CD4-positive, alpha-beta T cell treated with Interleukin-17A for 1 hour (primary cell): ENCODE measurements at regions not wholly inside any gene's neighbourhood (a gene's known extent, or its start where the extent isn't known, plus 50 kb on each side); places are given as distances from the start of the nearest gene placed in this dataset.

ENCODE experiments used
- DNase-seq: peaks from one replicate; pipeline ENCODE4 v3.0.0-alpha.2; 2020

DNA sequence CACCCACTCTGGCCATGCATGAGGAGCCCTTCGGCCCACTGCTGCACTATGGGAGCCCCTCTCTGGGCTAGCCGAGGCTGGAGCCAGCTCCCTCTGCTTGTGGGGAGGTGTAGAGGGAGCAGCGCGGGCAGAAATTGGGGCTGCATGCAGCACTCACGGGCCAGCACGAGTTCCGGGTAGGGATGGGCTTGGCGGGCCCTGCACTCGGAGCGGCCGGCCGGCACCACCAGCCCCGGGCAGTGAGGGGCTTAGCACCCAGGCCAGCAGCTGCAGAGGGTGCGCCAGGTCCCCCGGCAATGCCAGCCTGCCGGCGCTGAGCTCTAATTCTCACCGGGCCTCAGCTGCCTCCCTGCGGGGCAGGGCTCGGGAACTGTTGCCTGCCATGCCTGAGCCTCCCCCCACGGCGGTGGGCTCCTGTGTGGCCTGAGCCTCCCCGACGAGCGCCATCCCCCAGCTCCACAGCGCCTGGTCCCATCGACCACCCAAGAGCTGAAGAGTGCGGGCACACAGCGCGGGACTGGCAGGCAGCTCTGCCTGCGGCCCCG is 209.0 kb downstream of the LTN1 start:
- DNase-seq, result no peak

DNA sequence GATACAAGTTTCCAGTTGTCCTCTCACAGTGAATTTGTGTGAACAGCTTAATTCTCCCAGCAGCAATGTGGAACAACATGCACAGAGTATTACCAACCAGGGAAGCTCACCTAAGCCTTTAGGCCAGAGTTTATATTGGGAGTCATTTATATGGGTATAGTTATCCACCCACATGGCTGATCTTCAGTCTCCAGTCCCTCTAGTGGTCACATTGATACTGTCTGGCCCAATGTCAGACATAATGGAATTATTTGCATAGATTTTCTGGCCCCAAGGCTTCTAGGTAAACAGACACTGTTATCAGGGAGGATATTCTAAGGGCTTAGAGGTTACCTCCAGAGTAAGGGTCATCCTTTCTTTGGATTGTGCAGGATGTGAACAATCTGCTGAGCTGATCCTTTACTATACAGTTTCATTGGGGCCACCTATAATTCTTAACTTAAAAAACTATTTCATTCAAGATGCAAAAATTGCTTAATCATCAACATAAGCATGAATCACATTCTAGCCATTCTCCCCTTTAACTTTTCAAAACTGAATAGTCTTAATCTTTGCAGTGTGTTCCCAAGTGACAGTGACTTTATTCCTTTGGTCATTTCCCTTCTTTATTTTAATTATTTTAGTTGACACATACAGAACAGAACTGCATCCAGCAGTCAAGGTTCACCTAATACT is 210.9 kb downstream of the LTN1 start:
- DNase-seq, result peak; percentile 5

DNA sequence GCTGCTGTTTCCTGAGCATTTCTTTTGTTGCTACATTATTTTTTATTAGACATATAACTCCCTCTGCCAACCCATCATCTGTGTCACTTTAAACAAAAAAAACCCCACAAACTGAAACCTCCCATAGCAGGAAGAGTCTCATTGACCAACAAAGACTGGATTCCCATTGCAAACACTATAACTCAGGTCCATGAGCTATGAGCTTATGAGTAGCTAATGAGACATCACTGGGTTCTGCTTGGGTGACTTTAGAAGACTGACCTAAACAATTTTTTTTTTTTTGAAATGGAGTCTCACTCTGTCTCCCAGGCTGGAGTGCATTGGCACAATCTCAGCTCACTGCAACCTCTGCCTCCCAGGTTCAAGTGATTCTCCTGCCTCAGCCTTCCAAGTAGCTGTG is 212.8 kb downstream of the LTN1 start:
- DNase-seq, result no peak

DNA sequence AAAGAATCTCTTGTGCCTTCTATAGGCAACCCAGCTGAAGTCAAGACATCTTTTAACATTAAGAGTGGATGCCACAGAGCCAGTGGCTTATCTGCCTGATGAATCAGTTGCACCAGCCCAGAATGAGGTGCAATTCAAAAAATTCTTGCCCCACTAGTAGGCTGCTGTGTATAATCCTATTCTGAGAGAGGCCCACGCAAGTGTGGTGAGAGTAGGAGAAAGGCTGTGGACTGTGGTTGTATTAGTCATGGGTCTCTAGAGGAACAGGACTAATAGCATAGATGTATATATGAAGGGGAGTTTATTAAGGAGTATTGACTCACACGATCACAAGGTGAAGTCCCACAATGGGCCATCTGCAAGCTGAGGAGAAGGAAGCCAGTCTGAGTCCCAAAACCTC is 216.4 kb downstream of the LTN1 start:
- no peak for DNase-seq

DNA sequence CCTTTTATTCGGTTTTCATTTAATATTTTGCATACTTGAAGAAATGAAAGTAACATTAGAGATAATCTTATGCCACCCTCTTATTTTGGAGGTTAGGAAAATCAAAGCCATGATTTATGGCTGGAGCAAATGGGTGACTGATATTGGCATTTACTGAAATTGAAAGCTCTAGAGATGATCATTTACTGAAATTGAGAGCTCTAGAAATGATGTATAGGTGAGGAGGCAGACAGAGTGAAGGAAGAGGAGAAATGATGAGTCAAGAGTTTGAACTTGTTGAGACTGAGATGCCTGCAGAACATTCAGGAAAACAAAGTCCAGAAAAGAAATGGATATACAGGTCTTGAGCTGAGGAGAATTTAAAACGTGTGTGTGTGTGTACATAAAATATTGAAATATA is 217.6 kb downstream of the LTN1 start:
- DNase-seq, result no peak

DNA sequence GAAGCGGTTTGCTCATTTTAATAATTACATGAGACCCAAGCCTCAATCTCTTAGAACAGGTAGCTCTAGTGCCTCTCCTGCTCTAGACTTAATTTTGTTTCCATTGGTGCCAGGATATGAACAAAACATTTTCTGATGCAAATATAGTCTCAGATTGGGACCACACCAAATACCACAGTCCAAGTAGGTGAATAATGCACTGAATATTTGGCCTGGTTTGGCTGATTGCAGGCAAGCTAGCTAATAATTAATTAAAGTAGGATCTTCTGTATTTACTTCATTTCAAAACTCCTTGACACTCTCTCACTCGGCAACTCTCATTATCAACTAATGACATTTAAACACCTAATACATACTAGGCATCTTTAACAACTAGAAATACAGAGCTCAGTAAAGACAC is 219.6 kb downstream of the LTN1 start:
- no peak for DNase-seq

DNA sequence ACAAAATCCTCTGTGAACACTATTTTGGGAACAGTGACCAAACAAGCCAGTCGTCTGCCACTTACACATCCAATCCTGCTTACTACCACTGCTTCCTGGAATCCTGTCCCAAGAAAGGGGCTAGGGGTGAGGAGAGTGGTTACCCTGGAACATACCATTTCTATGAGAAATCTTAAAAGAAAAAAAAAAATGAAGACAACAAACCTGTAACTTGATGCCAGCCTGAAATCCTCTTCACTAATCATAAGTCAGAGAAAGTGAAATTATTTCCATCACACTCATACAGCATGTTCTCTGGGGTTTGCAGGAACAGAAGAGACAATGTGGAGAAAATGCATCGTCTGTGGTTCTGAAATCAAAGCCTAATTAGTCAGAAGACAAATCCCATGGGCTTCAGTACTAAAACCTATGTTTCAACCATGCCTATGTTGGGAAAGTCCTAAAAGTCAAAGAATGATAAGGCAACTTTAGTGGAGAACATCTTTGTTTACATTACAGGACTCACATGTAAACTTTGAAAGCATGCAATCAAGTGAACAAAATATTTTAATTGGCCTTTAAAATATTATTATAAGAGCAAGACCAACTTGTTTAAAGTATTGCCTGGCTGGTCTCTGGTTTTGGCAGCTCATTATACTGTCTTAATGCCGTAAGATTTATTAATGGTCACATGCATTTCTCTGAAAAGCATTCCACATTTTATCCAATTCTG is 220.7 kb downstream of the LTN1 start:
- no peak for DNase-seq

DNA sequence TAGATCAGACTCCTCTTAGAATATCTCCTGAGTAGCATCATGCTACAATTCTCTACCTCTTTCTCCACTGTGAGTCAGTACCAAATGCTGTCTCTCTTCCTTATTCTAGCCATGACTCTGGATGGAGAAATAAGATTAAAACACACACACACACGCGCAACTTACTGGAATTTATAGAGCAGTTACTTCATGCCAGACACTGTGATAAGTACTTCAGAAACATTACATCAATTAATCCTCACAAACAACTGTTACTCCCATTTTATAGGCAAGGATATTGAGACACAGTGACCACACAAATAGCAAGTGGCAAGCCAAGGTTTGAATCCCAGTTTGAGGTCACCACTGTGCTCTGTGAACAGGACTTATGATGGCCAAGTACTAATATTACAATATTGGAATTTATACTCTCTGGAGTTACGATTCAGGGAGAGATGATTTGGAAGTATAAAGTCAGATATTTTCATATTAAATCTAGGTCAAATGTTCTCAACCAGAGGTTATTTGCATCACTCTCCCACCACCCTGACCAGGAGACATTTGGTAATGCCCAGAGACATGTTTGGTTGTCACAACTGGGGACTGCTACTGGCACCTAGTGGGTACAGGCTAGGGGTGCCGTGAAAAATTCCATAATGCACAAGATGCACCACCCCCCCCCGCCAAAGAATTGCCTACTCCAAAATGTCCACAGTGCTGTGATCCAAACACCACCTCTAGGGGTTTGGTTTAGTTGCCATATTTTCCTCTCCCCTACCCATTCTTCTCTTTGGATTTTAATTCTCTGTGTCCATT is 221.6 kb downstream of the LTN1 start:
- DNase-seq, result no peak

DNA sequence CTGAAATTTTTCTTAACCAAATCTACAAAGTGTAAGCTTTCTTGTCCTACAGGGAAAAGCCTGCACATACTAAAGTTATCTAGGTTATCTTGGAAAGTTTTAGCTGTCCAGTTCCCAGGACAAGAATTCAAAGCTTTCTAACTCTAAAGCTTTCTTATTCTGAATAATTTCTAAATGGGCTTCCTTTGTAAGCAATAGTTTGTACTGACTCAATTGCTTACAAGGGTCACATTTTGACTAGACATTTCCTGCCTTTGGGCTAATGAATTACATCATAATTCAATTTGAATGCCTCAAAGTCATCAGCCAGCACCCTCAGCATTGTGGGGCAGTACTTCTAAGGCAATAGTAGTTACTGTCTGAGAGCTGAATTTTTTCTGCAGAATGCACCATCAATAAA is 223.0 kb downstream of the LTN1 start:
- no peak for DNase-seq

DNA sequence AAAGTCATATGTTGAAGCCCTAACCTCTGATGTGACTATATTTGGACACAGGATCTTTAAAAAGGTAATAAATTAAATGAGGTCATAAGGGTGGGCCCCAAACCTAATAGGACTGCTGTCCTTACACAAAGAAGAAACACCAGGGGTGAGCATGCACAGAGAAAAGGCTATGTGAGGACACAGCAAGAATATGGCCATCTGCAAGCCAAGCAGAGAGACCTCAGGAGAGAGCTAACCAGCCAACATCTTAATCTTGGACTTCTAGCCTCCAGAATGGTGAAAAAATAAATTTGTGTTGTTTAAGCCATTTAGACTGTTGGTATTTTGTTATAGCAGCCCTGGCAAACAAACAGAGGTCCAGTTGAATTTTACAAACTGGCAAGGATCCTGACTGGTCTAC is 223.9 kb downstream of the LTN1 start:
- no peak for DNase-seq

DNA sequence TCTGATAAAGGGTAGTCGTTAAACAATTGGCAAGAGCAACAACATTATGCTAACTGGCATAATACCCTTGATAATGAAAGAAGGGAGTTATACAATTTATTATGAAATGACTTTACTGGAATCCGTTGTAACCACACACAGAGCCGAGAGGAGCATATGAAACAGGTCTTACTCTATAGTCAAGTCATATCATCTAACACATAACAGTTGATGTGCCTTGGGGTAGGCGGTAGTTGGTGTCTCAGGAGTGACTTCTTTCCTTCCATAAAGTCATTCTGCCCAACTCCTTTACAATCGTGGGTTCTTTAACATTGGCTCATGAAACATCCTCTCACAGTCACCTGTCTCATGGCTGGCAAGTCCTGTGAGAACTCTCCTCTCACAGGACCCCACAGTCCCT is 225.2 kb downstream of the LTN1 start:
- no peak for DNase-seq

DNA sequence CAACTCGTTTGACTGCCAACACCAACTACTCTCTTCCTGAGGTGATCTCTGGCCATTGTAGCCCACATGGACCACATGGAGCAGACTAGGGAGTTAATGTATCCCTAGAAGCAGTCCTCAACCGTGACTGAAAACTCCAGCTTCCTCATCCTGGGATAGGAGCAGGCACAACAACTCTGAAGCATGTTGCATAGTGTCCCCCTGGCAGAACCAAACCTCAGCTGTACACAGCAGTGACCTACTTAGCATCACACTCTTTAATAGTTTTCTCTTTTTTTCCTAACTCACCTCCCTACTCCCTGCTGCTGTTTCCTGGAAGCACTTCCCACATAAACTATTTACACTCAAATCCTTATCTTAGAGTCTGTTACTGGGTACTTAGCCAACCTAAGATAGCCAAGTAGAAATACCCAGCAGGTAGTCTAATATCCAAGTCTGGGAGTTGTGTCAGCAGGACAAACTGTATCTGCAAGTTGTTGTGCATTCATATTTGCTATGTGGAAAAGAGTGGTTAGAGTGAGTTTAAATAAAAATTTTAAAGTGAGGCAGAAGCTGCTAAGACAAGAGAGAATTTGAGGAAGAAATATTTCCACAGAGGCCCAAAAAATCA is 228.8 kb downstream of the LTN1 start:
- no peak for DNase-seq

DNA sequence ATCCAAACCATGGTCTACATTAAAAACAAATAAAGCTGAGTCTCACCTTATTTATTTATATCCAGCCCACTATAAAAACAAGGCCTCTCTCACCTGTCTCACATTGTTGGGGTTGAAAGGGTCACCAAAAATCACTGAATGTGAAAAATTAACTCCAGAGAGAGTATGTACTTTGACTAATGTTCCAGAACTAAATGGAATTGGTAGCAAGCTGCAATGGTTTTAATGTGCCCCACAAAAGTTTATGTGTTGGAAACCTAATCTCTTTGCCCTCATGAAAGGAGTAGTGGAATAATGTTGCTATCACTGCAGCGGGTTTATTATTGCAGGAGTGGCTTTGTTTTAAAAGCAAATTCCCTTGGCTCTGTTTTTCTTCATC is 230.3 kb downstream of the LTN1 start:
- DNase-seq, result no peak

DNA sequence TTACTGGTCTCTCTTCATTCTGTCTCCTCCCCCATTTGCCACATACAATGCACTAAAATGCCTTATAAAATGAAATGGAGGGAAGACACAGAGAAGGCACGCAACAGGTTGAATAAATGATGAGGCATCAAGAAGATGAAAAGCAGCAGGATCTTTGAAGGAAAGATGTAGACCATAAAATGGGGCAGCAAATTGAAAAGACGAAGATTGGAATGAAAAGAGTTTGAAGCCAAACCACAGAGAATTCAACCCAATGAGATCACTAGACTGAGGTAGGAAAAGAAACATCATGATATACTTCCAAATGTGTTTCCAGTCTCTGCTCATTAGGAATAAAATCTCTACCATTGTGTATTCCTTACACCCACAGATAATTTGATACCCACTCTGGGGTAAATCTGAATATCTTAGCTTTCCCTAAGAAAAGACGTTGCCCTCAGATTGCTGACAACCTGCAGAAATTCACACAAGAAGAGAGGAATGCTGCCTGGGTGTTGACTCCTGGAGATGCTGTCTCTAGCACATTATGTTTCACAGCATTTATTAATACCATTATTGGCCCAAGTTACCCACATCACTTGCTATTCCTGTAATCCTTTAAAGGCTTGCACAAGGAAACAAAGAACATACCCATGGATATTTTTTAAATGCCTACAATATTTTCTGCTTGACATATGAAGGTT is 230.9 kb downstream of the LTN1 start:
- DNase-seq, result no peak

DNA sequence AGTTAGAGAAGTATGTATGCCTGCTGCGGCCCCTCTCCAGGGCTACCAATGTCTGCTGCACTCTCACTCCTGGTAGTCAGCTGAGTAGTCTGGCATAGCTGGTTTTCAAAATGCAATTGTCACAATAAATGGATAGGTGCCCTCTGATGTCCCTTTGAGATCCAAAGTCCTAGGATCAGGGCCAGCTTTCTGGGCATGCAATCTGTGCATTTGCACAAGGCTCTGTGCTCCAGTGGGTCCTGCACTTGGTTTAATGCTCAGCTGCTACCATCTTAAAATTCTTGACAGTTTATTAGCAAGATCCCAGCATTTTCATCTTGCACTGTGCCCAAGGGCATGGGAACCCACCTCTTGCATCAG is 233.8 kb downstream of the LTN1 start:
- DNase-seq, result no peak

DNA sequence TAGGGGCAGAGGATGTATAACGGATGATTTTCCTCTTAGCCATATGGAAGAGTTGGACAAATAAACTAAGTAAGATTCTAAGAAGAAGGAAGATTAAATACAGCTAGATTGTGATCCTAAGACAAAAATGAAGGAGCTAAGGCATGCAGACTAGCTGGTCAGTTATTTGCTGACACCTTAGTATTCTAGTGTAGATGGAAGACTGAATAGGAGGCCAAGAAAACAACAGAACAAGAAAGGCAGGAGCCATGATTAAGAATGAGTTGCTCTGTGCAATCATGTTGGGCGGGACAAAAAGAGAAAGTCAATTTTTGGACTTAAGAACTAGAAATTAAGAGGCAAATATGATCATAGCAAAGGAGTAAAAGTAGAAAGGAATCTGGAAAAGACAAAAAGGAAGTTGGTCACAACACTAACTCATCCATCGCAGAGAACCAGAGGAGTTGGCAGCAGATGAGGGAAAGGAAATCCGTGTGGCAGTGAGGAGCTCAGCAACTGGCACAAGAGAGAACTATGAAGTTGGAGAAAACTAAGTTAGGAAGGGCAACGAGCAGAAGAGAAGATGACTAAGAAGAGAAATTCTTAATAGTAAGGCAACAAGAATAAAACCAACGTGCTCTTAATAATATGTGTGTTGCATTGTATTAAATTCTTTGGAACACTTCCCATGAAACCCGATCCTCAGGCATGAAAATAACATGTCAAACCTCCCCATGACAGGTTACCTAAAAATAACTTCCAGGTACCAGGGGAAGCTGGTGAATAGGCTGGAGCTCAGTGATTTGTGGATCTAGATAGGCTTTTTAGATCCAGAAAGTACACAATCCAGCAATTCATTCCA is 234.4 kb downstream of the LTN1 start:
- DNase-seq, result no peak

DNA sequence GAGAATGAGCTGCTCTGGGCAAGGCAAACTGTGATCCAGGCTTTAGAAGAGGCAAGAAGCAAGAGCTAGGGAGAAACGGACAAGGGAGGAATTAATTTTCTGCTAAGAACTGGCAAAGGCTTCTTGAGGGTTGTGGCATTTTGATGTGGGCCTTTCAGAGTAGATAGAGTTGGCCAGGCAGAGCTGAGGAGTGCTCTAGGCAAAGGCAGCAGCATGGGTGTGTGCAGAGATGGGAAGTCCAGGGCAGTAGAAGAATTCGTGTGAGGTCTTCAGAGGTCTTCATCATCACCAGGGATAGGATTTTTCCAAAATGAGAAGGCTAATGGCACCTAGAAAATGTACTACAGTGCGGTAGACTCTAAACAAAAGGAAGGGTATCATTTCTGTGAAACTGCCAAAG is 237.8 kb downstream of the LTN1 start:
- DNase-seq, result no peak

DNA sequence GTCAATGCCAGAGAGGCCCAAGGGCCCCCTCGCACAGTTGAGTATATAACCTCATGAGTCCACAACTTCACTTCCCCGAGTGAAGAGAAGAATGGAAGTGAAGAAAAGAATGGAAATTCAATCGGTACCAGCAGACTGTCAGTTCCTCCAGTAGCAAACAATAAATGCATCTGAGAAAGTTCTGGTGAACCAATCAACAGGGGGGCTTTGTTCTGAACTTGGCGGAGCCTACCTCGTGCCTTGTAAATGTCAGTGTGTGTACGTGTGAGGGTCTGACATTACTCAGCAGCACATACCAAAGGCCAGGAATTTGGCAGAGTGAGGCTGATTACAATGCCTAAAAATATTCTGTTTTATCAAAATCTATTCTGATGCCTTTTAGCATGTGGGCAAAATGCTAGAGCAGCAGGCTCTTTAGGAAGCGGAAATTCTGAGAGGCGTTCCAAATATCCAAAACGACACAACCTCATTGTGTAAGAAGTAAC is 238.5 kb downstream of the LTN1 start:
- no peak for DNase-seq

DNA sequence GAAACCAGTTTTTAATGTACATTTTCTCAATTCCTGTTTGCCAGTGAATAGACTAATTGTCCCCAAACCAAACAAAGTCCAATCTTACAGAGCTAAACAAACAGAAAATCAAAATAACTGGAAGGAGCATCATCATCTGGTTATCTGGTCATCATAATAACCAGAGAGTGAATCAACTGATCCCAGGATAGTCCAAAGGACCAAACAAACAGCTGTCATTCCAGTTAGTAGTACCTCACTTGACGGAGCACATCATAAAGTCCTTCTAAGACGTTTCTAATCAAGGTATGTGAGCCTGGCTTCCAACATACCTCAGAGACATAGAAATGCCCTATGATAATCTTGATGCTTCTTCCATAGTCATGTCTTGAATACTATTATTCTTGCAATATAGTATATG is 240.5 kb downstream of the LTN1 start:
- no peak for DNase-seq

DNA sequence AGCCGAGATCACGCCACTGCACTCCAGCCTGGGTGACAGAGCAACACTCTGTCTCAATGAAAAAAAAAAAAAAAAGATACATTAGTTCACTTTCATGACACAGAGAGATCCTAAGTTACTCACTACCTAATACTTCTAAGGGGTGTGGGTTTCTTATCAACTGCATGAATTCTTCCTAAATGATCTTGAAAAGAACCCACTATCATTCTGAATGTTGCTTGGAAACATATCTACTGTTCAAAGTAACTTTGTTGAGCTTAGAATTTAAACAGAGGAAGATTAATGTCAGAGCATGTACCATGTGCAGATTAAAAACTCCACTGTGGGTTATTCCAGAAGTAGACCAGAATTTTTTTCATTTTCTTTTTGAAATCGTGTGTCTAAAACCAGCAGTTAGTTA is 241.5 kb downstream of the LTN1 start:
- DNase-seq, result no peak

DNA sequence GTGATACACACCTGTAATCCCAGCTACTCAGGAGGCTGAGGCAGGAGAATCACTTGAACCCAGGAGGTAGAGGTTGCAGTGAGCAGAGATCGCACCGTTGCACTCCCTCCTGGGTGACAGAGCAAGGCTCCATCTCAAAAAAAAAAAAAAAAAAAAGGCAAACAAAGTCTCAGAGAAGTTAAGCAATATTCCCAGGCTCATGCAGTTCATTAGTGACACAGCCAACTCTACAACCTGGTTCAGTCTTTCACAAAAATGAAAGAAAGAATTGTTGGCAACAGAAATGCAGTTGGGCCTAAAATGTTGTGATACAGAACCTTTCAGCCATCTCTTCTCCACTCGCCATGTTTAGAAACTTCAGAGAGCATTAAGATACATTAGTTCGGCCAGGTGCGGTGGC is 242.1 kb downstream of the LTN1 start:
- no peak for DNase-seq

DNA sequence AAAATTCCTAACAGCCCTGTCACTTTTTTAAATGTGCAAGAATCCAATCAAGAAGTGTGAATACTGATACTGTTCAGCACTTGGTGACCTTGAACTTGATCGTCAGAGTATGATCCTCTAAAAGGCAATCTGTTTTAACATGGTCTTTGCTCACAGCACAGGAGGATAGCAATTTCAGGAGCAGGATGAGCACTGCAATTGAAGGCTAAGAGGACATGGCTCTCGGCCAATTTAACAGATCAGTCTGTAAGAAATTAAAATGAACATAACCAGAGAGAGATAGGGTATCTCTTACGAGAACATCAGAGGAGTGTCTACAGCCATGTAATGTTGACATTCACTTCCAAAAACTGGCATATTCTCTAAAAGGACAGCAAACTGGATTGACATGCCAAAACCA is 243.1 kb downstream of the LTN1 start:
- DNase-seq, result no peak
